Dendritic cell treated with granulocyte-macrophage colony-stimulating factor and Interleukin-4, amounts not matched to agents 40 ng/mL and 50 ng/mL, for 4 days (primary cell): ENCODE measurements at regions not wholly inside any gene's neighbourhood (a gene's known extent, or its start where the extent isn't known, plus 50 kb on each side); places are given as distances from the start of the nearest gene placed in this dataset.
"Not testable (repeated sequence)": the region's sequence is repeated elsewhere in the genome, so short reads cannot be mapped to it uniquely, and the experiment has no call there.

ENCODE experiments used
- H3K27ac Mint-ChIP-seq: one replicate; pipeline ENCODE4 v1.8.0; 2022; ENCODE audit warnings: mild to moderate bottlenecking, mixed read lengths
- H3K27me3 Mint-ChIP-seq: one replicate; pipeline ENCODE4 v1.8.0; 2022; ENCODE audit warnings: mild to moderate bottlenecking, mixed read lengths
- H3K36me3 Mint-ChIP-seq: one replicate; pipeline ENCODE4 v1.8.0; 2022; ENCODE audit warnings: low read depth, mixed read lengths
- H3K4me1 Mint-ChIP-seq: one replicate; pipeline ENCODE4 v1.8.0; 2022; ENCODE audit warnings: low read depth, mixed read lengths
- H3K4me3 Mint-ChIP-seq: one replicate; pipeline ENCODE4 v1.8.0; 2022; ENCODE audit warnings: mild to moderate bottlenecking, moderate library complexity, mixed read lengths
- H3K9me3 Mint-ChIP-seq: one replicate; pipeline ENCODE4 v1.8.0; 2022; ENCODE audit warnings: mixed read lengths
- intact Hi-C: fragments of 100-400 bp; cut with micrococcal nuclease; formaldehyde crosslinking; loops from one replicate; pipeline ENCODE4 v1.15.0; 2022

DNA sequence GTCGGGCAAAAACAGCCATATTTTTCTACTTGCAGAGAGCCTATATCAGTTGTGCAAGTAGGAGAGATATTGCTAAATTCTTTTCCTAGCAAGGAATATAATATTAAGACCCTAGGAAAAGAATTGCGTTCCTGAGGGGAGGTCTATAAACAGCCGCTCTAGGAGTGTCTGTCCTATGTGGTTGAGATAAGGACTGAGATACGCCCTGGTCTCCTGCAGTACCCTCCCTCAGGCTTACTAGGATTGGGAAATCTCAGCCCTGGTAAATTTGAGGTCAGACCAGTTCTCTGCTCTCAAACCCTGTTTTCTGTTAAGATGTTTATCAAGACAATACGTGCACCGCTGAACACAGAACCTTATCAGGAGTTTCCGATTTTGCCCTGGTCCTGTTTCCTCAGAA is 250.1 kb upstream of the WDFY3 start:
- H3K4me1 Mint-ChIP-seq, H3K27ac Mint-ChIP-seq, H3K4me3 Mint-ChIP-seq, H3K27me3 Mint-ChIP-seq, H3K36me3 Mint-ChIP-seq, intact Hi-C loops: not testable (repeated sequence)
- peaks cover 60% of the 10 kb centered on the region for H3K9me3 Mint-ChIP-seq

- H3K27me3 Mint-ChIP-seq: no peaks in the 10 kb centered on the region
- no peak overlapping the region for H3K27ac Mint-ChIP-seq
- H3K4me1 Mint-ChIP-seq: no peaks in the 10 kb centered on the region
- no peak overlapping the region for H3K4me3 Mint-ChIP-seq
- intact Hi-C loops: no loop called here
- H3K9me3 Mint-ChIP-seq: peaks cover 49% of the 10 kb centered on the region
- no peaks in the 10 kb centered on the region for H3K36me3 Mint-ChIP-seq
Observed at GRCh38 chr4:85218756-85219155, 252.3 kb upstream of the WDFY3 start.

- no peaks in the 10 kb centered on the region for H3K4me1 Mint-ChIP-seq
- intact Hi-C loops: no loop called here
- H3K9me3 Mint-ChIP-seq: peaks cover 40% of the 10 kb centered on the region
- H3K36me3 Mint-ChIP-seq: no peaks in the 10 kb centered on the region
- H3K27me3 Mint-ChIP-seq: no peaks in the 10 kb centered on the region
- no peak overlapping the region for H3K4me3 Mint-ChIP-seq
- H3K27ac Mint-ChIP-seq: no peak overlapping the region
Observed at GRCh38 chr4:85221606-85222005, 253.3 kb upstream of the ARHGAP24 start.

DNA sequence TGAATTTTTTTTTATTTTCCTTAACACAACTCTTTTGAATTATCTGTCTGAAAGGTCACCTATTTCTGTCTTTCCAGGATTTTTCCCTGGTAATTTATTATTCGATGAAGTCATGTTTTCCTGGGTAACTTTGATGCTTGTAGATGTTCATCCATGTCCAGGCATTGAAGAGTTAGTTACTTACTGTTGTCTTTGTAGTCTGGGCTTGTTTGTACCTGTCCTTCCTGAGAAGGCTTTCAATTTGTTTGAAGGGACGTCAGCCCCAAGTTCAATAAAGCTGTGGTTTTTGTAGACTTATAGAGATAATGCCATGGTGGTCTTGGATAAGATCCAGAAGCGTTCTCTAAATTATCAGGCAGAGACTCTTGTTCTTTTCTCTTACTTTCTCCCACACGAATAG is 252.4 kb upstream of the ARHGAP24 start:
- H3K27me3 Mint-ChIP-seq: no peaks in the 10 kb centered on the region
- peaks cover 40% of the 10 kb centered on the region for H3K9me3 Mint-ChIP-seq
- no peak overlapping the region for H3K27ac Mint-ChIP-seq
- intact Hi-C loops: no loop called here
- H3K36me3 Mint-ChIP-seq: no peaks in the 10 kb centered on the region
- H3K4me3 Mint-ChIP-seq: no peak overlapping the region
- H3K4me1 Mint-ChIP-seq: no peaks in the 10 kb centered on the region

DNA sequence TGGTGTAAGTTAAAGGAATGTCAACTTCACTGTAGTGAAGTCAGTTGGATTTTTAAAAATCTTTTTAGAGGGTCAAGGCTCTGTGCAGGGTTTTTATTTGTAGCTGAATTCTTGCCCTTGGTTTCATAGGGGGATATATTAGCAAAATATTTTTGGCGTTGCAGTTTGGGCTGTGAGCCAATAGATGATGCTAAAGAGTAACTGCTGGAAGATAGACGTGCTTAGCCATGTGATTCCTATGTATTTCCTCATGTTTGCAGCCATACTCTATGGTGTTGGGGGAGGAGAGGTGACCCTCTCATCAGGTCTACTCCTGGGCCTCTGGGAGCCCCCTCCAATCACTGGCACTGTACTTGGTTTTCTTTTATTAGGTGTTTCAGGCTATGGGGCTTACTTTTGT is 246.7 kb upstream of the ARHGAP24 start:
- no peaks in the 10 kb centered on the region for H3K4me1 Mint-ChIP-seq
- no peaks in the 10 kb centered on the region for H3K27me3 Mint-ChIP-seq
- no peaks in the 10 kb centered on the region for H3K36me3 Mint-ChIP-seq
- H3K27ac Mint-ChIP-seq: no peak overlapping the region
- H3K9me3 Mint-ChIP-seq: peaks cover 37% of the 10 kb centered on the region
- intact Hi-C loops: no loop called here
- no peak overlapping the region for H3K4me3 Mint-ChIP-seq

- H3K4me3 Mint-ChIP-seq: no peak overlapping the region
- H3K27ac Mint-ChIP-seq: no peak overlapping the region
- H3K4me1 Mint-ChIP-seq: no peaks in the 10 kb centered on the region
- peaks cover 20% of the 10 kb centered on the region for H3K9me3 Mint-ChIP-seq
- intact Hi-C loops: no loop called here
- H3K36me3 Mint-ChIP-seq: no peaks in the 10 kb centered on the region
- no peaks in the 10 kb centered on the region for H3K27me3 Mint-ChIP-seq
Observed at GRCh38 chr4:85233516-85233915, 241.4 kb upstream of the ARHGAP24 start.

- no peaks in the 10 kb centered on the region for H3K4me1 Mint-ChIP-seq
- no peak overlapping the region for H3K4me3 Mint-ChIP-seq
- no peaks in the 10 kb centered on the region for H3K36me3 Mint-ChIP-seq
- H3K9me3 Mint-ChIP-seq: peaks cover 49% of the 10 kb centered on the region
- H3K27me3 Mint-ChIP-seq: no peaks in the 10 kb centered on the region
- H3K27ac Mint-ChIP-seq: no peak overlapping the region
- intact Hi-C loops: no loop called here
Observed at GRCh38 chr4:85243857-85244256, 231.1 kb upstream of the ARHGAP24 start.

GRCh38 chr4:85244638-85245037 is 230.3 kb upstream of the ARHGAP24 start:
- H3K9me3 Mint-ChIP-seq: peaks cover 46% of the 10 kb centered on the region
- H3K36me3 Mint-ChIP-seq: no peaks in the 10 kb centered on the region
- H3K27ac Mint-ChIP-seq: no peak overlapping the region
- H3K27me3 Mint-ChIP-seq: no peaks in the 10 kb centered on the region
- H3K4me3 Mint-ChIP-seq: no peak overlapping the region
- H3K4me1 Mint-ChIP-seq: no peaks in the 10 kb centered on the region
- intact Hi-C loops: no loop called here

- H3K4me1 Mint-ChIP-seq: no peaks in the 10 kb centered on the region
- peaks cover 47% of the 10 kb centered on the region for H3K9me3 Mint-ChIP-seq
- H3K4me3 Mint-ChIP-seq: no peak overlapping the region
- intact Hi-C loops: no loop called here
- H3K27me3 Mint-ChIP-seq: no peaks in the 10 kb centered on the region
- no peak overlapping the region for H3K27ac Mint-ChIP-seq
- no peaks in the 10 kb centered on the region for H3K36me3 Mint-ChIP-seq
Observed at GRCh38 chr4:85246055-85246454, 228.9 kb upstream of the ARHGAP24 start.

DNA sequence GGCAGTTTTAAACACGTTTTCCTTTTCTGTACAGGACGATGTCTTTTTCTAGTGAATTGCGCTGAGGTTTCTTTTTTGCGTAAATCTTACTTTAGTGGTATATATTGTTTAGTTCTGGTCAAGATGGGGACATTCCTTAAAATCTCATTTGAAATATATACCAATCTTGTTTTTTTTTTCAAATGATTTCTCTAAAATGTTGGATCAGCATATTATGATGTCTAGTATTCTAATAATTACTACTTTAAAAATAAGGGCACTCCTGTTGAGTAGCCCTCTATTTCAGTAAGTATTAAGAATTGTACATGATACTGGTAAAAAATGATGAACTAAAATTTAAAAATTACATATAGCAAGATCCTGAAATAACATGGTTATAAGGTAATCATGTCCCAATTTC is 224.1 kb upstream of the ARHGAP24 start:
- Mint-ChIP-seq H3K9me3 (peaks cover 59% of the 10 kb centered on the region), H3K36me3 (no peaks in the 10 kb centered on the region)
- intact Hi-C loops: no loop called here

DNA sequence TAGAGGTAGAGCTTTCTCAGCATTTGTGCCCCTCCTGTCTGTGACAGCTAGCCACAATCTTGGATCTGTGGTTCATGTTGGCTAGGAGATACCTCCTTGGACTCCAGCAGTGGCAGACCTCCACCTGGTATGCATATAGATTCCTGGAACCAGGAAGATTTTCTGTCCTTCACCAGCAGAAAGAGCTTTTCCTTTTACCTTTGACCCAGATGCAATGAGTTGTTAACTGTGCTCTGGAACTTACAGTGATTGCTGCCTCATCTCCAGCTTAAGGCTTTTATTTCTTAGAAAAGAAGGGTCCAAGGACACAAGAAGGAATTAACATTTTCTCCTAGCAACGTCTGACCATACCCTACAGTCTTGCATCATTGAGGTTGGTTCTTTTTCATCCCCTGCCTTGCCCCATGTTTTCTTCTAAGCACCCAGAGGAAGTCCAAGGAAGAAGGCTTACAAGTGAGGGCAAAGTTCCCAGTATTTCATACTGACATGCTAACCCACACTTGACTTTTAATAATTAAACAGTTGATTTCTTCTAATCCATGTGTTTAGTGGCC is 217.1 kb upstream of the ARHGAP24 start:
- no peak overlapping the region for H3K4me3 Mint-ChIP-seq
- H3K36me3 Mint-ChIP-seq: no peaks in the 10 kb centered on the region
- intact Hi-C loops: no loop called here
- H3K27me3 Mint-ChIP-seq: no peaks in the 10 kb centered on the region
- no peak overlapping the region for H3K27ac Mint-ChIP-seq
- peaks cover 35% of the 10 kb centered on the region for H3K9me3 Mint-ChIP-seq
- no peaks in the 10 kb centered on the region for H3K4me1 Mint-ChIP-seq

More for the DNA sequence above, 224.1 kb upstream of the ARHGAP24 start:
- Mint-ChIP-seq H3K27me3 (no peaks in the 10 kb centered on the region), H3K4me3 (no peak overlapping the region), H3K4me1 (no peaks in the 10 kb centered on the region), H3K27ac (no peak overlapping the region)

DNA sequence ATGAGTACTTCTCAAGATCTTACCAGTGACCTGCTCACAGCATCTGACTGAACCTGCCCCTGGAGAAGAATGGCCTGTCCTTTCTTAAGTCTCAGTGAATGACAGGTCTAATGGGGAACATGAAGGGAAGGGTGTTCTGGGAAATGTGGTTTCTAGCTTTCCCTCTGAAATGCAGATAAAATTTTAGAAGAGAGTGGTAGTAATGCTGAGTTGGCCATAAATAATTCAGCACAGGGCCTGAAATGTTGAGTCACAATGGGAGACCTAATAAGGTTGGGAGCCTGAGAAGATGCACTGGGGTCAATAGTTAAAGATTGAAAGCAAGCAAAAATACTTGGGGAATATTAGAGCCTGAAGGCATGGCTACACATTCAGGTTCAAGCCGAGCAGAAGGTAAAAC is 214.9 kb upstream of the ARHGAP24 start:
- Mint-ChIP-seq H3K36me3 (no peaks in the 10 kb centered on the region), H3K9me3 (peaks cover 15% of the 10 kb centered on the region), H3K27me3 (no peaks in the 10 kb centered on the region), H3K27ac (no peak overlapping the region), H3K4me3 (no peak overlapping the region), H3K4me1 (no peaks in the 10 kb centered on the region)
- intact Hi-C loops: no loop called here

- Mint-ChIP-seq H3K27me3 (no peaks in the 10 kb centered on the region), H3K9me3 (peaks cover 16% of the 10 kb centered on the region), H3K36me3 (no peaks in the 10 kb centered on the region), H3K4me3 (no peak overlapping the region), H3K27ac (no peak overlapping the region), H3K4me1 (no peaks in the 10 kb centered on the region)
- intact Hi-C loops: no loop called here
Observed at GRCh38 chr4:85265234-85265633, 209.7 kb upstream of the ARHGAP24 start.

DNA sequence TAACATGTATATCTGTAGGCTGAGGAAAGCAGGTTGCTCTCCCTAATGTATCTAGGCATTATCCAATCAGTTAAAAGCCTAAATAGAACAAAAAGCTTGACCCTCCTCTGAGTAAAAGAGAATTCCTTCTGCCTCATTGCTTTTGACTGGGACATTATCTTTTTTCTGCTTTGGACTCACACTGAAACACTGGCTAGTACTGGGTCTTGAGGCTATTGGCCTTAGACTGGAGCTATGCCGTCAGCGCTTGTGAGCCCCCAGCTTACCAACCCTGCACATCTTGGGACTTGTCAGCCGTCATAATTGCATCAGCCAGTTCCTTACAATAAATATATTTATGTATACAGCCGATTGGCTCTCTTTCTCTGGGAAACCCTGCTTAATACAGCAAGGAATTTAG is 206.8 kb upstream of the ARHGAP24 start:
- H3K27me3 Mint-ChIP-seq: no peaks in the 10 kb centered on the region
- H3K27ac Mint-ChIP-seq: no peak overlapping the region
- H3K36me3 Mint-ChIP-seq: no peaks in the 10 kb centered on the region
- peaks cover 18% of the 10 kb centered on the region for H3K9me3 Mint-ChIP-seq
- no peaks in the 10 kb centered on the region for H3K4me1 Mint-ChIP-seq
- no peak overlapping the region for H3K4me3 Mint-ChIP-seq
- intact Hi-C loops: no loop called here

GRCh38 chr4:85268961-85269360 is 206.0 kb upstream of the ARHGAP24 start:
- Mint-ChIP-seq H3K4me3 (no peak overlapping the region), H3K4me1 (no peaks in the 10 kb centered on the region), H3K27ac (no peak overlapping the region), H3K36me3 (no peaks in the 10 kb centered on the region), H3K9me3 (peaks cover 24% of the 10 kb centered on the region), H3K27me3 (no peaks in the 10 kb centered on the region)
- intact Hi-C loops: no loop called here
